NCI-H146 (cell line): ENCODE measurements at regions not wholly inside any gene's neighbourhood (a gene's known extent, or its start where the extent isn't known, plus 50 kb on each side); places are given as distances from the start of the nearest gene placed in this dataset.

ENCODE experiments used
- DNase-seq: peaks from one replicate; lab custom pipeline; 2025; lab: John Stamatoyannopoulos, UW

DNA sequence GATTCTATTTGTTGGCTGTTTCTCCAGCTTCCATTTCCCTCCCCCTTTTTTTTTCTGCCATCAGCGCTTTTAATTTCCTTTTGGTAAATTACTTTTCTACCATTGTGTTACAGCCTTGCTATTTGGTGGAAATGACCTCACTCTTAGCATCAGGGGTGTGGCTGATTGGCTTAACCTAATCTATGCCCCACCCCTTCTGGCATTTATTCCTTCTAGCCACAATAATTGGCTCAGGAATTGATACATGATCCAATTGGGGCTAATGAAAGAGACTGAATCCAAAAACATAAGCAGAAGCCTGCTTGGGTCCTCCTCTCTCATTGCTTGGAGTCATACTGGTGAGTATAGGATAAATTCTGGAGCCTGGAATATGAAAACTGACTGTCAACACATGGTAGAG is 402.4 kb upstream of the LRRC4C start:
- no peak for DNase-seq

DNA sequence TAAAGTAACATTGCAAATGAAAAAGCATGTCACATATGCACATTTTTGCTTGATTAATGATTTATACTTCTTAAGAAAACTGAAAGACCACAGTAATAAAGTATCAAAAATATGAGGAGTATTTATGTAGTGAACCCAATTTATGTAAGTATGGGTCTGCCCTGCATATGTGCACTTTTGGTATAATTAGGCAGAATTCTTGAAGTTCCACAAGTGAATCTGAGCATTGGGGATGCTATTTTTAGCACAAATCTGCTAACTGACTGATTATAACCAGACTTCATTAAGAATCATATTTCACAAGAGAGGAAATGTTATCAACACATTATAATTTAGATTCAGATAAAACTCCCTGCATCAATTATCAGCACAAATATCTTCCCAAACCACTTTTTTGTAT is 407.1 kb upstream of the LRRC4C start:
- no peak for DNase-seq

DNA sequence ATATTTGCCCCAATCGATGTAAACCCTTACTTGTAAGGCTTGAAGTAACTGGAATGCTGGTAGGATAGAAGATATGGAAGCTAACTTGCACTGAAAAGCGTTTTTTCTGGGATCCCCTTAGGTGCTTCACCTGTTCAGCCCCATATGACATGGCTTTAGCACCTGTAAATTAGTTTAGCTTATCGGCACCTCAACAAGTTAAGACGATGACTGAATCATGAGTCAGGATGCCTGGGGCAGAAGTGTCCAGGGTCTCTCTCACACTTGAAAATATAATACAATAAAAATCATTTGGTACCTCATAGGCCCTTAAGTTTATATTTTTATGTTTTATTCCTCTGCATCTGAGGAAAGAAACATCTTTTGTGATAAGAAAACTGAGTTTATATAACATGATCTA is 409.2 kb upstream of the LRRC4C start:
- DNase-seq, result no peak

- DNase-seq, result no peak
Observed at GRCh38 chr11:41872426-41872825, 413.0 kb upstream of the LRRC4C start.

DNA sequence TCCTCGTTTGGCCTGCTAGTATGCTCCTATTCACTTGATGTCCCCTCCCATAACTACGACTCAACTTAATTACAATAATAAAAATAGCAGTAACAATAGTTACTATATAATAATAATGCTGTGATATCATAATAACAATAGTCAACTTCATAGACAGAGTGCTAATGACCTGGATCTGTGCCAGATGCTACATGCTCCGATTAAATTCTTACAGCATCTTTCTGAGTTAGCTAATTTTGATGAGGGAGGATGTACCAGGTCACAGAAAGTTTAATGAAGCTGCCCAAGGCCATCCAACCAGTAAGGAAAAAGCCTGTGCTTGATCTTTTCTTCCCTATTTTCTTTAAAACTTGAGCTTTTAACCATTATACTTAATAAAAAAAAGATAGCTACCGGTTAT is 413.4 kb upstream of the LRRC4C start:
- no peak for DNase-seq

- DNase-seq, result no peak
Observed at GRCh38 chr11:41878095-41878494, 418.6 kb upstream of the LRRC4C start.

DNA sequence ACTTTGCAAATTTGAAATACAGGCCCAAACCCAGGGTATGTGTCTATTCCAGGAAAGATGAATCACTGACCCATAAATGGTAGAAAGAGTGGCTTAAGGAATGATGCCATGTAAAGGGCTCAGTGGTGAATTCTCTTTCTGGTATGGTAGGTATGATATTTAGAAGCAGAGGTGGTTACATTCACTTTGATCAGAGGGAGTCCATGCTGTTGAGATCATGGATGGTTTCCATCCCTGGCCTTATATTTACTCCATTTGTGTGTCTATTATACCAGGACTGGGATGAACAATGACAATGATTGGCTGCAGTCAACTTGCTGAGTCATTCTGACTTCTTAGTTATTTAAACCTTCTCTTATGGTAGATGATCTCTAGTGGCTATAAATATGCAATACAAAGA is 419.8 kb upstream of the LRRC4C start:
- no peak for DNase-seq

GRCh38 chr11:41895081-41895480 is 435.6 kb upstream of the LRRC4C start:
- no peak for DNase-seq

DNA sequence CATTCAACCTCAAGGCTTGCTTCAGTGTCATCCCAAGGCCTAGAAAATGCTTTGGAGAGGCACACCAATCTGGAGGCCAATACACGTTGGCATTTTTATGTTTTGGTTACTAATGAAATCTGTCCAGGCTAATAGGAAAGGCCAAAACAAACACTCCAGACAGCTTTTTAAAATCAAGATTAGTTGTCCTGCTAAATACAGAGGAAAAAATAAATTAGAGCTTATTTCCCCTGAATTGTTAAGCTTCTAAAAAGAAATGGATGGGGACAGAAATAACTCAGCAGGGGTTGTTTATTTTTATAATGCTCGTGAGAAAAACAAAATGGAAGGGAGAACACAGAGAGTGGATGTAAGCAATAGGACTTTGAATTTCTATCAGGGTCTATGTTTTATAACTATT is 438.5 kb upstream of the LRRC4C start:
- DNase-seq, result no peak

DNA sequence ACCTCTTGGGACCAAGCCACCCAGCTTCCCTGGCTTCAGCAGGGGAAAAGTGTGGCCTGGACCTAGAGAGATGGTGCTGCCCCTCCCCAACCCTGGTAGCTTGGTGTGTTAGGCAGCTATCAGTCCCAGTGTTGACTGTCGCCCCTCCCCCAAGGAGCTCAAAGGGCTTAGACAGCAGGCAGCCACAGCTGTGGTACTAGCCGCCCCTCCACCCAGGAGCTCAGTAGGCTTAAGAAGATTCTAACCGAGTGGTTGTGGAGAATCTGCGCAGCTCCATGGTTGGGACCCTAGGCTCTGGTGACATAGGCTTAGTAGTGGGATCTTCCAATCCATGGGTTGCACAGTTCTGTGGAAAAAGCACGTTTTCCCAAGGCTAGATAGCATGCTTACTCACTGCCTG is 458.4 kb upstream of the LRRC4C start:
- no peak for DNase-seq

DNA sequence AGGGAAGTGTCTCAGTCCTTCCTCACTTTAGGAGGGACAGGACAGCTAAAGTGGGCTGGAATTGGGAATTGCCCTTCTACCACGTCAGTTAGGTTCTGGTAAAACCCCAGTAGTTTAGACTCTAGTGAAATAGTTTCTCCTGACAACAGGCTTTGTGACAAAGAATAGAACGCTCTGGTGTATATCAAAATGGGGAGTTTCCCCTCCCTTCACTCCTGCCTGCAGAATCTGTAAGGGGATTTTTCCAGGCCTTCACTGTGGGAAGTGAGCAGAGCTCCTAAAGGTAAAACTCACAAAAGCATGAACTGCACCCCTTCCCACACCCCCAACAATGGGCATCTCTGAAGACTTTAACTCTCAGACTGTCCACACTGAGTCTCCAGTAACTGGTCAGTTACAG is 460.9 kb upstream of the LRRC4C start:
- no peak for DNase-seq

GRCh38 chr11:41921746-41922390 is 462.4 kb upstream of the LRRC4C start:
- DNase-seq, result no peak

GRCh38 chr11:41926339-41926738 is 466.9 kb upstream of the LRRC4C start:
- DNase-seq, result no peak

GRCh38 chr11:41935241-41935640 is 475.8 kb upstream of the LRRC4C start:
- no peak for DNase-seq

DNA sequence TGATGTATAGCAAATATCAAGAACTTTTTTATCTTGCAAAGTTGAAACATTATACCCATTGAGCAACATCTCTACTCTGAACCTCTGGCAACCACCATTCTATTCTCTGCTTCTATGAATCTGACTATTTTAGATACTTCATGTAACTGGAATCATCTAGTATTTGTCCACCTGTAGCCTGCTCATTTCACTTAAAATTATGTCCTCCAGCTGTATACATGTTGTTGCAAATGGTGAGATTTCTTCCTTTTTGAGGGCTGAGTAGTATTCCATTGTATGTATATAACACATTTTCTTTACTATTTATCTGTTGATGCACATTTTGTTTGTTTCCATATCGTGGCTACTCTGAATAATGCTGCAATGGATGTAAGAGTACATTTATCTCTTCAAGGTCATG is 476.3 kb upstream of the LRRC4C start:
- DNase-seq, result no peak

DNA sequence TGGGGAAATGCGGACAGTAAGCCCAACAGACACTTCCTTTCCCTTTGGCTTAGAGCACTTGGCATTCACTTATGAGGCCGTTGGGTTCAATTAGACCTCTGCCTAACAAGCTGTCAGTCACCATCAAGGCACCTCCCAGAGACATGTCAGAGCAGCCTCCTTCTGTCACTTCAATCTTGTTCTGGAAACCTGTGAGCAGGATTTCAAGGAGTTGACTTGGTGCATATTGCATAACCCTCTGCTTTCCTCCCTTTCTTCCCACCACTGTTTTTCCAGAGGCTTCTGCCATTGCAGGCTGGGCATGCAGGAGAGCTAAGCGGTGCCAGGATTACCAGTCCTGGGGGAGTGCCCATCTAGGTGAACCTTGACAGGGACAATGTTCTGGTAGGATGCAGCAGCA is 484.2 kb upstream of the LRRC4C start:
- no peak for DNase-seq

DNA sequence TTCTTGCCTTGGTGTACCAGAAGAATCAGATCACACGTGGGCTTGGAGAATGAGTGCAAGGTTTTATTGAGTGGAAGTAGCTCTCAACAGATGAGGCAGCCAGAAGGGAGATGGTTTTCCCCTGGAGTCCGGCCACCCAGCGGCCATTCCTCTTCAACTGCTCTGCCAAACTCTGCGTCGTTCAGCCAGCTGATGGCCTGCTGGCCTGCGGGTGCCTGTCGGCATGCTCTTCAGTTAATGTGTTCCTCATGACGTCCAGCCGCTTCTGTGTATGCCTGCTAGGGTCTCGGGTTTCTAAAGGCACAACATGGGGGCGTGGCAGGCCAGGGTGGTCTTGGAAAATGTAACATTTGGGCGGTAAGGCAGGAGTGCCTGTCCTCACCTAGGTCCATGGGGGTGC is 487.9 kb upstream of the LRRC4C start:
- no peak for DNase-seq

GRCh38 chr11:41950470-41951143 is 491.2 kb upstream of the LRRC4C start:
- DNase-seq, result no peak

DNA sequence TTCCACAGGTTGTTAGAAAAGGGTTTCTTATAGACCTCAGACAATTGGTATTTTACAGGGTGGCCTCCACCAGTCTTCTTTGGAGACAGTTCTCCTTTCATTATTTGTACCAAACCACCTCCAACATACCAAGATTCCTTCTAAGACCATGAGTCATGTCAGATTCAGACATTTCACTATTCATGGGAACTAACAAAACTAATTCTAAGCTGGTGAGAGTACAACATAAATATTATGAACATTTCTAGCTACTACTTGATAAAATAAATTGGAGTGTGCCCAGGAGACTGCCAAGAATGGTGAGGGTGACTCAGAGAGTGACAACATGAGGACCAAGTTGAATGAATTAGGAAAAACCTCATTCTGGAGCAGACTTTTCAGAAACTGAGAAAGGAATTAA is 494.6 kb upstream of the LRRC4C start:
- DNase-seq, result no peak

GRCh38 chr11:41955066-41955465 is 495.6 kb upstream of the LRRC4C start:
- no peak for DNase-seq

GRCh38 chr11:41955635-41956400 is 496.4 kb upstream of the LRRC4C start:
- DNase-seq, result no peak

- DNase-seq, result no peak
Observed at GRCh38 chr11:41963406-41963805, 504.0 kb upstream of the LRRC4C start.

DNA sequence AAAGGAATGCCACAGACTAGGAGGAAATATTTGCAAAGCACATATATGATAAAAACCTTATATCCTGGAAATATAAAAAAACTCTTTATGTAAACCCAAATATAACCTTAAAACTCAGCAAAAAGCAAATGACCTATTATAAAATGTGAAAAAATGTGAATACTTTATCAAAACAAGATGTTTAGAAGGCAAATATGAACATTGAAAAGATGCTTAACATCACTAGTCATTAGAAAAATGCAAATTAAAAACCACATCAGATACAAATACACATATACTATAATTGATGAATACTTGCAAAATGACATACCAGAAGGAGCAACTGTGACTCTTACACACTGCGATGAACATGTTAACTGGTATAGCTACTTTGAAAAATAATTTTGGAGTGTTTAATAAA is 511.2 kb upstream of the LRRC4C start:
- no peak for DNase-seq
